SK-N-SH treated with all-trans-retinoic acid at 6 μM for 48 hours (cell line): ENCODE measurements at regions not wholly inside any gene's neighbourhood (a gene's known extent, or its start where the extent isn't known, plus 50 kb on each side); places are given as distances from the start of the nearest gene placed in this dataset.

Source experiments
- CSDC2 ChIP-seq: fragments of 250-450 bp; sonication (Bioruptor Pico); IDR thresholded peaks from 2 replicates; pipeline ENCODE4 v1.5.0; 2020; ENCODE audit warnings: mild to moderate bottlenecking, moderate library complexity
- ESRRG ChIP-seq: fragments of 250-450 bp; sonication (Bioruptor Pico); IDR thresholded peaks from 2 replicates; pipeline ENCODE4 v1.6.1; 2021; ENCODE audit warnings: mild to moderate bottlenecking
- GLIS3 ChIP-seq: fragments of 250-450 bp; sonication (Bioruptor Pico); IDR thresholded peaks from 2 replicates; pipeline ENCODE4 v1.5.0; 2020; ENCODE audit warnings: mild to moderate bottlenecking, moderate library complexity
- ISL1 ChIP-seq: fragments of 250-450 bp; sonication (Bioruptor Pico); IDR thresholded peaks from 2 replicates; pipeline ENCODE4 v2.1.2; 2022; ENCODE audit warnings: mild to moderate bottlenecking, moderate library complexity
- OSR1 ChIP-seq: fragments of 250-450 bp; sonication (Bioruptor Pico); IDR thresholded peaks from 2 replicates; pipeline ENCODE4 v1.8.0; 2022; ENCODE audit warnings: moderate library complexity, mild to moderate bottlenecking, inconsistent platforms
- RARB ChIP-seq: fragments of 250-450 bp; sonication (Bioruptor Pico); IDR thresholded peaks from 2 replicates; pipeline ENCODE4 v1.8.0; 2021; ENCODE audit warnings: mild to moderate bottlenecking, moderate library complexity
- TOX ChIP-seq: fragments of 250-450 bp; sonication (Bioruptor Pico); IDR thresholded peaks from 2 replicates; pipeline ENCODE4 v1.8.0; 2021; ENCODE audit warnings: mild to moderate bottlenecking, moderate library complexity, borderline replicate concordance
- ZC3H10 ChIP-seq: fragments of 250-450 bp; sonication (Bioruptor Pico); IDR thresholded peaks from 2 replicates; pipeline ENCODE4 v1.5.1; 2021; ENCODE audit warnings: mild to moderate bottlenecking, moderate library complexity
- ZFP3 ChIP-seq: fragments of 250-450 bp; sonication (Bioruptor Pico); IDR thresholded peaks from 2 replicates; pipeline ENCODE4 v1.5.0; 2020; ENCODE audit warnings: mild to moderate bottlenecking, moderate library complexity
- ZFP30 ChIP-seq: fragments of 450-650 bp; formaldehyde crosslinking; IDR thresholded peaks from 2 replicates; pipeline ENCODE4 v1.5.0; 2022; ENCODE audit warnings: mild to moderate bottlenecking, moderate library complexity
- ZNF565 ChIP-seq: fragments of 450-650 bp; formaldehyde crosslinking; conservative IDR thresholded peaks from 2 replicates; pipeline ENCODE4 v1.5.0; 2020; ENCODE audit warnings: low read depth, mild to moderate bottlenecking, moderate library complexity
- ZNF70 ChIP-seq: fragments of 450-650 bp; formaldehyde crosslinking; IDR thresholded peaks from 2 replicates; pipeline ENCODE4 v1.5.0; 2020; ENCODE audit warnings: mild to moderate bottlenecking, moderate library complexity
- TF ChIP-seq, protein P1 (sequence below): fragments of 250-450 bp; sonication (Bioruptor Pico); IDR thresholded peaks from 2 replicates; pipeline ENCODE4 v1.8.0; 2021; ENCODE audit warnings: low read depth, mild to moderate bottlenecking, moderate library complexity, borderline replicate concordance
- TF ChIP-seq, protein P2 (sequence below): fragments of 250-450 bp; sonication (Bioruptor Pico); IDR thresholded peaks from 2 replicates; pipeline ENCODE4 v1.8.0; 2020; ENCODE audit warnings: mild to moderate bottlenecking, moderate library complexity, borderline replicate concordance

DNA sequence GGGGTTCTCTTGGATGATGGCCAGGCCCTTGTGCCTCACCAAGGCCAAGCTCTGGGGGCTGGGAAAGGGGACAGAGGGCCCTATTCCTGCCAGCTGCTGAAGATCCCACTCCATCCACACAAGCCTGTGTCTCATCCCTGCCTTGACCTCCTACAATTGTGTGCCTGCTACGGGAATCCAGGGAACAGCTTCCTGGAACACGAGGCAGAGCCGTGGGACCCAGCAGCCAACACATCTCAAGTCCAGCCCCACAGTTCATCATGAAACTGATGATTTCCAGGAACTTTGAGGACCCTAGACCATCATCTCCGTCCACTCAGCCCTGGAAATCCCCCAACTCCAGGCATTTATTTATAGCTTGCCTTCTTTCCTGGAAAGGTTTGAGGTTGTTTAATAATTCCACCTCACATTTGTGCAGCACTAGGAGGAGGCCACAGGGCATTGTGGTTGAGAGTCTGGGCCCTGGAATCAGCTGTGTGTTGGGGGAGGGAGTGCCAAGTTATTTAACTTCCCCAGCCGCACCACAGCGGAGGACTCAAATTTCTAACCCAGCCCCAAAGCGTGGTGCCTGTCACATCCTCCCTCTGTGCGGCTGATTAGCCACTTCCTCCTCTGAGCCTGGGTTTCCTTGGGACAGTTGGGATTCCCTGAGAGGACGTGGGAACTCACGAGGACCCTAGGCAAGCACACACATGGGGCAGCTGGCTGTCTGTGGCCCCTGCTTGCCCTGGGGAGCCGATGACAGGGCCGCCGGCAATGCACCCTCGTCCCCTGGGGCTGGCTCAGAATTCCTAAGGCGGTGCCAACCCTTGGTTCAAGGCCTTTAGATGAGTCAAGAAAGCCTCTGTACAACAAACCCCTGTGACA lies 58.2 kb upstream of the GGTA1 start:
- TF ChIP-seq, protein P1, sequence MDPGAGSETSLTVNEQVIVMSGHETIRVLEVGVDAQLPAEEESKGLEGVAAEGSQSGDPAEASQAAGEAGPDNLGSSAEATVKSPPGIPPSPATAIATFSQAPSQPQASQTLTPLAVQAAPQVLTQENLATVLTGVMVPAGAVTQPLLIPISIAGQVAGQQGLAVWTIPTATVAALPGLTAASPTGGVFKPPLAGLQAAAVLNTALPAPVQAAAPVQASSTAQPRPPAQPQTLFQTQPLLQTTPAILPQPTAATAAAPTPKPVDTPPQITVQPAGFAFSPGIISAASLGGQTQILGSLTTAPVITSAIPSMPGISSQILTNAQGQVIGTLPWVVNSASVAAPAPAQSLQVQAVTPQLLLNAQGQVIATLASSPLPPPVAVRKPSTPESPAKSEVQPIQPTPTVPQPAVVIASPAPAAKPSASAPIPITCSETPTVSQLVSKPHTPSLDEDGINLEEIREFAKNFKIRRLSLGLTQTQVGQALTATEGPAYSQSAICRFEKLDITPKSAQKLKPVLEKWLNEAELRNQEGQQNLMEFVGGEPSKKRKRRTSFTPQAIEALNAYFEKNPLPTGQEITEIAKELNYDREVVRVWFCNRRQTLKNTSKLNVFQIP (CRISPR knock-in tag) = no peak
- no peak for TF ChIP-seq ISL1 (CRISPR knock-in tag)
- no peak for TF ChIP-seq ZNF565 (CRISPR knock-in tag)
- TF ChIP-seq ZFP3 (CRISPR knock-in tag) = 0 out of 2 replicates have a peak, but pooled peaks have one; percentile 27
- no peak for TF ChIP-seq ZFP30 (CRISPR knock-in tag)
- TF ChIP-seq ZC3H10 (CRISPR knock-in tag) = no peak
- no peak for TF ChIP-seq RARB (CRISPR knock-in tag)
- TF ChIP-seq, protein P2, sequence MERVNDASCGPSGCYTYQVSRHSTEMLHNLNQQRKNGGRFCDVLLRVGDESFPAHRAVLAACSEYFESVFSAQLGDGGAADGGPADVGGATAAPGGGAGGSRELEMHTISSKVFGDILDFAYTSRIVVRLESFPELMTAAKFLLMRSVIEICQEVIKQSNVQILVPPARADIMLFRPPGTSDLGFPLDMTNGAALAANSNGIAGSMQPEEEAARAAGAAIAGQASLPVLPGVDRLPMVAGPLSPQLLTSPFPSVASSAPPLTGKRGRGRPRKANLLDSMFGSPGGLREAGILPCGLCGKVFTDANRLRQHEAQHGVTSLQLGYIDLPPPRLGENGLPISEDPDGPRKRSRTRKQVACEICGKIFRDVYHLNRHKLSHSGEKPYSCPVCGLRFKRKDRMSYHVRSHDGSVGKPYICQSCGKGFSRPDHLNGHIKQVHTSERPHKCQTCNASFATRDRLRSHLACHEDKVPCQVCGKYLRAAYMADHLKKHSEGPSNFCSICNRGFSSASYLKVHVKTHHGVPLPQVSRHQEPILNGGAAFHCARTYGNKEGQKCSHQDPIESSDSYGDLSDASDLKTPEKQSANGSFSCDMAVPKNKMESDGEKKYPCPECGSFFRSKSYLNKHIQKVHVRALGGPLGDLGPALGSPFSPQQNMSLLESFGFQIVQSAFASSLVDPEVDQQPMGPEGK = peak; percentile 52; the same call in 1 of the 2 replicates
- no peak for TF ChIP-seq ESRRG
- no peak for TF ChIP-seq ZNF70 (CRISPR knock-in tag)
- TF ChIP-seq TOX (CRISPR knock-in tag) = no peak
- TF ChIP-seq CSDC2 (CRISPR knock-in tag) = no peak
- TF ChIP-seq GLIS3 (CRISPR knock-in tag) = no peak
- no peak for TF ChIP-seq OSR1
